Tibial nerve (tissue), 4 donors: ENCODE measurements at regions not wholly inside any gene's neighbourhood (a gene's known extent, or its start where the extent isn't known, plus 50 kb on each side); places are given as distances from the start of the nearest gene placed in this dataset.

Experiments used
- DNase-seq, 2 donors: peaks; one replicate each; pipeline ENCODE4 v3.0.0-alpha.2; 2019; ENCODE audit warnings: low spot score in 2 of 2
- H3K27ac ChIP-seq, 4 donors: fragments of 200-600 bp; sonication (generic) in 3 of 4; one replicate each; pipeline ENCODE4 v1.5.1; 2017 to 2019; ENCODE audit warnings: mild to moderate bottlenecking in 1 of 4
- H3K27me3 ChIP-seq, 2 donors: fragments of 200-600 bp; sonication (generic) in 1 of 2; one replicate each; pipeline versions ENCODE4 v1.5.1 to v1.6.0; 2017 to 2019
- H3K36me3 ChIP-seq, 3 donors: fragments of 200-600 bp; sonication (generic); one replicate each; pipeline ENCODE4 v1.5.1; 2018 to 2019
- H3K4me1 ChIP-seq, 4 donors: fragments of 200-600 bp; sonication (generic) in 3 of 4; one replicate each; pipeline ENCODE4 v1.5.1; 2017 to 2019
- H3K4me3 ChIP-seq, 4 donors: fragments of 200-600 bp; sonication (generic) in 3 of 4; one replicate each; pipeline ENCODE4 v1.5.1; 2017 to 2019; ENCODE audit warnings: mild to moderate bottlenecking in 1 of 4, moderate library complexity in 1 of 4
- H3K9me3 ChIP-seq, 4 donors: fragments of 200-600 bp; sonication (generic) in 3 of 4; one replicate each; pipeline ENCODE4 v1.5.1; 2017 to 2019
- EP300 ChIP-seq, 2 donors: sonication (generic); formaldehyde crosslinking; IDR thresholded peaks; one replicate each; pipeline ENCODE4 v1.6.1; 2017; ENCODE audit warnings: antibody characterized with exemption in 2 of 2, mild to moderate bottlenecking in 1 of 2
- POLR2A ChIP-seq, 2 donors: fragments of 450-650 bp; IDR thresholded peaks; one replicate each; pipeline ENCODE4 v1.6.1; 2017; ENCODE audit warnings: antibody characterized with exemption in 2 of 2, mild to moderate bottlenecking in 2 of 2, moderate library complexity in 2 of 2
- WGBS, 2 donors: methylation state at CpG; one replicate each; pipeline ENCODE4 v1.1.5; 2018; 5-methylcytosine and 5-hydroxymethylcytosine counted together
- TF ChIP-seq, protein P1 (sequence below), 5 experiments: fragments of 200-600 bp in 3 of 5; fragments of 450-650 bp in 2 of 5; sonication (generic) in 3 of 5; IDR thresholded peaks; one replicate each; pipeline ENCODE4 v1.5.1; 2016 to 2019; ENCODE audit warnings: antibody characterized with exemption in 5 of 5, mild to moderate bottlenecking in 3 of 5, moderate library complexity in 2 of 5

DNA sequence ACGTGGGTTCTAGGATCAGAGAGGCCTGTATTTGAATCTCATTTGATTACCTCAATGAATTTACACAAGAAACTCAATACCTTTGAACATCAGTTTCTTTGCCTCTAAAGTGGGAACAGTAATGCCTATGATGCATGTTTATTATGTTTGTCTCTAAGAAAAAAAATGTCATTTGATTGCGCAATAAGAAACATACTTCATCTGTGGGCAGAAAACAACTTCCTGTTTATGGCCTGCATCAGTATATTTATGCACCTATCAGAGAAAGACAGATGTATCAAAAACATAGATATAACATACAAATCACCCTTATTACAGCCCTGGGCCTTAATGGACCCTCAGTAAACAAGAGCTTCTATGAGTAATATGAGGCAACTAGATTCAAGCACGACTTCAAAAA, 516.4 kb upstream of the ARID1B start:
- no peaks in the 10 kb centered on the region for H3K4me1 ChIP-seq
- no peak for DNase-seq
- WGBS, 2 donors = 74 to 85% methylated on average over 3 of the region's 3 CpGs
- no peak overlapping the region for H3K4me3 ChIP-seq
- H3K27ac ChIP-seq = no peak overlapping the region
- no peaks in the 10 kb centered on the region for H3K27me3 ChIP-seq
- TF ChIP-seq, protein P1, sequence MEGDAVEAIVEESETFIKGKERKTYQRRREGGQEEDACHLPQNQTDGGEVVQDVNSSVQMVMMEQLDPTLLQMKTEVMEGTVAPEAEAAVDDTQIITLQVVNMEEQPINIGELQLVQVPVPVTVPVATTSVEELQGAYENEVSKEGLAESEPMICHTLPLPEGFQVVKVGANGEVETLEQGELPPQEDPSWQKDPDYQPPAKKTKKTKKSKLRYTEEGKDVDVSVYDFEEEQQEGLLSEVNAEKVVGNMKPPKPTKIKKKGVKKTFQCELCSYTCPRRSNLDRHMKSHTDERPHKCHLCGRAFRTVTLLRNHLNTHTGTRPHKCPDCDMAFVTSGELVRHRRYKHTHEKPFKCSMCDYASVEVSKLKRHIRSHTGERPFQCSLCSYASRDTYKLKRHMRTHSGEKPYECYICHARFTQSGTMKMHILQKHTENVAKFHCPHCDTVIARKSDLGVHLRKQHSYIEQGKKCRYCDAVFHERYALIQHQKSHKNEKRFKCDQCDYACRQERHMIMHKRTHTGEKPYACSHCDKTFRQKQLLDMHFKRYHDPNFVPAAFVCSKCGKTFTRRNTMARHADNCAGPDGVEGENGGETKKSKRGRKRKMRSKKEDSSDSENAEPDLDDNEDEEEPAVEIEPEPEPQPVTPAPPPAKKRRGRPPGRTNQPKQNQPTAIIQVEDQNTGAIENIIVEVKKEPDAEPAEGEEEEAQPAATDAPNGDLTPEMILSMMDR (IDR thresholded peaks at IDR 0.05) = no peak
- no peak for TF ChIP-seq POLR2A (IDR thresholded peaks at IDR 0.05)
- TF ChIP-seq EP300 (IDR thresholded peaks at IDR 0.05) = no peak
- no peaks in the 10 kb centered on the region for H3K9me3 ChIP-seq
- no peaks in the 10 kb centered on the region for H3K36me3 ChIP-seq

DNA sequence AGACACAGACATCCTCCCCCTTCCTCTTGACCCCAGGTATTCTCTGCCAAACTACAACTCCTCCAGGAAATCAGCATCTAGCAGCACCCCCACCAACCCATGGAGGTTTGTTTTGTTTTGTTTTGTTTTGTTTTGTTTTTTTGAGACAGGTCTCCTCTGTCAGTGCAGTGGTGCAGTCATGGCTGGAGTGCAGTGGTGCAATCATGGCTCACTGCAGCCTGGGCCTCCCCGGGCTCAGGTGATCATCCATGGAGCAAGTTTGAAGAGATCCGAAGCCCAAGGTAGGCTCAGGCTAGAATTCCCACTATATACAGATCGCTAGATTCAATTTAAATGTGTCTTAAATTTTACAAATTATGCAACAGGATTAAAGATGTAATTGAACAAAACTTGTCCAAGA, 518.2 kb upstream of the ARID1B start:
- TF ChIP-seq POLR2A (IDR thresholded peaks at IDR 0.05) (no peak), EP300 (IDR thresholded peaks at IDR 0.05) (no peak)
- TF ChIP-seq, protein P1 (IDR thresholded peaks at IDR 0.05) = no peak
- 87 to 92% methylated on average over 3 of the region's 3 CpGs for WGBS, 2 donors
- H3K27me3 ChIP-seq = no peaks in the 10 kb centered on the region
- no peak for DNase-seq
- no peaks in the 10 kb centered on the region for H3K4me1 ChIP-seq
- no peak overlapping the region for H3K4me3 ChIP-seq
- no peak overlapping the region for H3K27ac ChIP-seq
- H3K36me3 ChIP-seq = no peaks in the 10 kb centered on the region
- H3K9me3 ChIP-seq = no peaks in the 10 kb centered on the region

DNA sequence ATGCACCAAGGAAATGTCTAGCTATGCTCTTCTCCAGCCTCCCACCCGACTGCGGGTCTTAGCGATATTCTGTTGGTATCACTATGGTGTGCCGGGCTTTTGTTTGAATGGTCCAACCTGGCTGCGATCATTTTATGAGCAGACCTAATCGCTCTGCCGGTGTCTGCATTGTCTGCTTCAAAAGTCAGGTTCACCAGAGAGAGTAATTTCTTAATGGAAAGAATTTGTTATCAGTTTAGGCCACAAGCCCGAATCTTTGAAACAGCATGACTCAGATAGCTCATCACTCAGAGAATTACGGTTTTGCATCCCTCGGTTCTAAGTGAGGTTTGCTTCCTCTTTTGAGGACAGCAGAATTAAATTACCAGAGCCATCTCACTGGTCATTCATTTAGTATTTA, 521.0 kb upstream of the ARID1B start:
- Histone ChIP-seq H3K9me3 (no peaks in the 10 kb centered on the region), H3K4me1 (no peaks in the 10 kb centered on the region), H3K36me3 (no peaks in the 10 kb centered on the region), H3K27me3 (no peaks in the 10 kb centered on the region), H3K27ac (no peak overlapping the region), H3K4me3 (no peak overlapping the region)
- TF ChIP-seq EP300 (IDR thresholded peaks at IDR 0.05) (no peak), POLR2A (IDR thresholded peaks at IDR 0.05) (no peak)
- TF ChIP-seq, protein P1 (IDR thresholded peaks at IDR 0.05) = no peak
- DNase-seq = no peak
- WGBS, 2 donors = 81 to 87% methylated on average over 10 of the region's 10 CpGs

DNA sequence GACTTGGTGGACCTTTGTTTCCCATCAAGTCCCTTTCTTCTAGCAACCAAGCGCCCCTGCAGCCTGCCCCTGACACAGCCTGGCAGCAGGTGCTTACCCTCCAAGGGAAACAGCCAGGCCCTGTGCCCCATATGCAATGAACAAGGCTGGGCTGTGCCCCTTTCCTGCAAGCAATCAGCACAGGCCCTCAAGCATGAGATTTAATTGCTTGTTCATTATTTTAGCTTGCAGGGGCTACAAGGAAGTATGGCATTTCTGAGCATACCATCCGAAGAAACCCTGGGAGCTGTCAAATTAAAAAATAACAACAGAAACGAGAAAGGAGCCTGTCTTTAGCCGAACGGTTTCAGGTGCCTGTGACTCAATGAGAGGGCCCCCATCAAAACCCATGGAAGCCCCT, 522.9 kb upstream of the ARID1B start:
- no peaks in the 10 kb centered on the region for H3K36me3 ChIP-seq
- no peak for TF ChIP-seq POLR2A (IDR thresholded peaks at IDR 0.05)
- TF ChIP-seq, protein P1 (IDR thresholded peaks at IDR 0.05) = no peak
- TF ChIP-seq EP300 (IDR thresholded peaks at IDR 0.05) = no peak
- no peak overlapping the region for H3K4me3 ChIP-seq
- H3K27ac ChIP-seq = no peak overlapping the region
- H3K9me3 ChIP-seq = no peaks in the 10 kb centered on the region
- no peaks in the 10 kb centered on the region for H3K4me1 ChIP-seq
- no peaks in the 10 kb centered on the region for H3K27me3 ChIP-seq
- no peak for DNase-seq
- 83% methylated on average over 5 of the region's 5 CpGs for WGBS, 2 donors

DNA sequence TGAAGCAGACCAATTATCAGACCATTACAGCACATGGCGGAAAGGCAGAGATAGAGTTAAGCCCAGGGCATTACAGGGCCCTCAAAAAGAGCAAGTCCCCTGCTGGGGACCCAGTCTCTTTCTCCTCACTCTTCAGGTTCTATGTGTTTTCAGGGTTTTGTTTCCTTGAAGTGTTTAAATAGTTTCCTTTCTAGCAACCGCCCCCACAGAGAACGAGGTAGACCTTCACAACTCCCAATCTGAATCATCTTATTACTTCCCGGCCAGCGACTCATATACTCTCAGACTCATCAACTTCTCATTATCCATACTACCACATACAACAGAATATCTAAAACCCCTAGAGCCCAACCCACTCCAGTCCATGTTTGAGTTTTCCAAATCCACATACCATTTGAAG, 526.6 kb upstream of the ARID1B start:
- Histone ChIP-seq H3K4me1 (no peaks in the 10 kb centered on the region), H3K4me3 (no peak overlapping the region), H3K27me3 (no peaks in the 10 kb centered on the region), H3K9me3 (no peaks in the 10 kb centered on the region), H3K36me3 (no peaks in the 10 kb centered on the region), H3K27ac (no peak overlapping the region)
- TF ChIP-seq POLR2A (IDR thresholded peaks at IDR 0.05) = no peak
- no peak for TF ChIP-seq EP300 (IDR thresholded peaks at IDR 0.05)
- no peak for DNase-seq
- 74 to 78% methylated on average over 5 of the region's 5 CpGs for WGBS, 2 donors

DNA sequence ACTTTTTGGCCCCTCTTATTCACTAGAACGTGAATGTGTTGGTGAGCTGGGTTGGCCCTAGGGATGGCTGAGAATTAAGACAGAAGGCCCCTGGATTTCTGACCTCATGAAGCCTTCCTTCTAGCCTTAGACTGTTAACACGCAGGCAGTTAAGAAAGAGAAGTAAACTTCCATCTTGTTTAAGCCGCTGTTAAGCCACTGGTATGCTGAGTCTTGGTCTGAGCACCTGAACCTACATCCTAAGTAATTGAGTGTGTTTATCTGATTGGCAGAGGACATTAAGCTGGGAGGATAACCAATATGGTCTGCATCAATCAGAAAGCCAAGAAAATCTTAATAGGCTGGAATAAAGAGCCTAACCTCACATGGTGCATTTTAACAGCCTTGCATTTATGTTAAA, 535.0 kb upstream of the ARID1B start:
- 63 to 74% methylated on average over 3 of the region's 3 CpGs for WGBS, 2 donors
- no peak overlapping the region for H3K27ac ChIP-seq
- H3K9me3 ChIP-seq = no peaks in the 10 kb centered on the region
- TF ChIP-seq EP300 (IDR thresholded peaks at IDR 0.05) (no peak), POLR2A (IDR thresholded peaks at IDR 0.05) (no peak)
- TF ChIP-seq, protein P1 (IDR thresholded peaks at IDR 0.05) = no peak
- no peak for DNase-seq
- H3K4me1 ChIP-seq = no peaks in the 10 kb centered on the region
- H3K36me3 ChIP-seq = no peaks in the 10 kb centered on the region
- no peaks in the 10 kb centered on the region for H3K27me3 ChIP-seq
- no peak overlapping the region for H3K4me3 ChIP-seq
